GM06990 (cell line): ENCODE measurements at regions not wholly inside any gene's neighbourhood (a gene's known extent, or its start where the extent isn't known, plus 50 kb on each side); places are given as distances from the start of the nearest gene placed in this dataset.

ENCODE experiments used
- DNase-seq: peaks from one replicate; pipeline ENCODE4 v3.0.0-alpha.2; 2011; ENCODE audit not compliant: insufficient read length; ENCODE audit errors: extremely low read depth
- H3K27me3 ChIP-seq: replicated peaks from 2 replicates; pipeline ENCODE4 v1.6.0; 2011; ENCODE audit warnings: low read length; ENCODE audit not compliant: control insufficient read depth, insufficient read depth
- H3K36me3 ChIP-seq: 2 replicates; pipeline ENCODE4 v1.5.1; 2011; ENCODE audit warnings: low read length; ENCODE audit not compliant: control insufficient read depth, insufficient read depth
- H3K4me3 ChIP-seq: replicated peaks from 2 replicates; pipeline ENCODE4 v1.5.1; 2011; ENCODE audit warnings: low read depth, mild to moderate bottlenecking, control low read depth, low read length
- CTCF ChIP-seq: IDR thresholded peaks from 2 replicates; pipeline ENCODE4 v1.5.1; 2011; ENCODE audit warnings: low read length, control low read depth, mild to moderate bottlenecking, inconsistent platforms; ENCODE audit not compliant: insufficient read depth, poor library complexity, severe bottlenecking

GRCh38 chr7:26472971-26473370 lies 181.3 kb downstream of the SNX10 start:
- Histone ChIP-seq H3K36me3 (no peaks in the 10 kb centered on the region), H3K27me3 (no peaks in the 10 kb centered on the region; the same call in none of the 2 replicates), H3K4me3 (no peak overlapping the region)
- no peak for DNase-seq
- TF ChIP-seq CTCF, result no peak

GRCh38 chr7:26476271-26476670 lies 184.6 kb downstream of the SNX10 start:
- Histone ChIP-seq H3K36me3 (no peaks in the 10 kb centered on the region), H3K27me3 (no peaks in the 10 kb centered on the region; the same call in none of the 2 replicates), H3K4me3 (no peak overlapping the region)
- no peak for TF ChIP-seq CTCF
- no peak for DNase-seq

GRCh38 chr7:26477381-26477990 lies 185.8 kb downstream of the SNX10 start:
- TF ChIP-seq CTCF, result no peak
- Histone ChIP-seq H3K36me3 (no peaks in the 10 kb centered on the region), H3K27me3 (no peaks in the 10 kb centered on the region; the same call in 1 of the 2 replicates), H3K4me3 (no peak overlapping the region)
- no peak for DNase-seq

DNA sequence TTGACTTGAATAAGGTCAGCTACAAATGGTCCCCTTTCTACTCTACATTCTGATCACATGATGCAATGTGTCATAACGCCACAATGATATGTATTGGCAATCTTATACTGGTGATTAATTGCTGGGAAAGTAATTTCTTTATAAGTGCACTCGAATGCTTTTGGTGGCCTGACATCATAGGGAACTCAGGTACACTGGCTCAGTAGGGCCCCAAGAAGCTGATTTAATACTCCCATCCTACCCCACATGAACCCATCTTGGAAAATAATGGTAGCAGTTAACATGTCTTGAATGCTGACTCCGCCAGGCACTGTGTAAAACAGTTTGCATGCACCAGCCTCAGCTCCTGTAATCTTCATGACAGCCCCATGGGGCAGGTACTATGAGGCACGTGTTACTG lies 186.9 kb downstream of the SNX10 start:
- no peaks in the 10 kb centered on the region for H3K36me3 ChIP-seq
- no peak for TF ChIP-seq CTCF
- H3K27me3 ChIP-seq, result no peaks in the 10 kb centered on the region; the same call in 1 of the 2 replicates
- H3K4me3 ChIP-seq, result no peak overlapping the region
- DNase-seq, result no peak

- no peak for DNase-seq
- TF ChIP-seq CTCF, result no peak
- H3K36me3 ChIP-seq, result no peaks in the 10 kb centered on the region
Observed at GRCh38 chr7:26479581-26479980, 187.9 kb downstream of the SNX10 start.

DNA sequence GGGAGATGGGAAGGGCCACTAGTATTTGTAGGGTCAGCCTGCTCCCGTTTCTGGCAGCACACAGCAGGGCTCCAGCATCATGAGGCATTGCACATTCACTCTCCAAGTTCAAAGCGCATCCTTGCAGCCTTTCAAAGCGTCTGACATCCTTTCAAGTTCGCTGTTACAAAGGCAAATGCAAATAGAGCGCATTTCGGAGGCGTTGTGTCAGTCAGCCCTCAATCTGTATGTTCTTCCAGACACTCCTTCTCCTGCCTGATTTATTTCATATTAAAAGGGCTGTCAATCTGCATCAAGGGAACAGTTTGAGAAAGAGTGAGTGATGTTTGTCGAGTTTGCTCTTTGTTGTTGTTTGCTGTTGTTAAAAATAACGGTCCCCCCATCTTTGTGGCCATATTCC lies 188.5 kb downstream of the SNX10 start:
- no peak overlapping the region for H3K4me3 ChIP-seq
- no peaks in the 10 kb centered on the region for H3K36me3 ChIP-seq
- no peaks in the 10 kb centered on the region; the same call in 1 of the 2 replicates for H3K27me3 ChIP-seq
- TF ChIP-seq CTCF, result no peak
- DNase-seq, result no peak

More at GRCh38 chr7:26479581-26479980, 187.9 kb downstream of the SNX10 start:
- H3K27me3 ChIP-seq, result no peaks in the 10 kb centered on the region; the same call in 1 of the 2 replicates
- no peak overlapping the region for H3K4me3 ChIP-seq
